ENCODE measurements at regions not wholly inside any gene's neighbourhood (a gene's known extent, or its start where the extent isn't known, plus 50 kb on each side); places are given as distances from the start of the nearest gene placed in this dataset.

- no peak for DNase-seq (ENCODE audit: low spot score, unreplicated experiment)
- H3K36me3 Mint-ChIP-seq (ENCODE audit: insufficient read depth), result no peaks in the 10 kb centered on the region
- TF ChIP-seq CTCF (IDR thresholded peaks at IDR 0.05; ENCODE audit: unreplicated experiment), result no peak
Measured at GRCh38 chr3:165568907-165569462, 268.2 kb downstream of the BCHE start.

GRCh38 chr3:165555785-165556184 lies 281.4 kb downstream of the BCHE start:
- H3K27ac Mint-ChIP-seq, result no peak overlapping the region
- H3K4me3 Mint-ChIP-seq (ENCODE audit: low read depth), result no peak overlapping the region
- H3K9me3 Mint-ChIP-seq (ENCODE audit: low read depth), result no peaks in the 10 kb centered on the region
- H3K27me3 Mint-ChIP-seq, result no peaks in the 10 kb centered on the region
- no peak for DNase-seq (ENCODE audit: low spot score, unreplicated experiment)
- H3K4me1 Mint-ChIP-seq (ENCODE audit: low read depth), result peaks cover 7% of the 10 kb centered on the region
- no peaks in the 10 kb centered on the region for H3K36me3 Mint-ChIP-seq (ENCODE audit: insufficient read depth)
- no peak for TF ChIP-seq CTCF (IDR thresholded peaks at IDR 0.05; ENCODE audit: unreplicated experiment)

More at GRCh38 chr3:165568907-165569462, 268.2 kb downstream of the BCHE start:
- Mint-ChIP-seq H3K27me3 (no peaks in the 10 kb centered on the region), H3K4me1 (ENCODE audit: low read depth) (peaks cover 2% of the 10 kb centered on the region), H3K27ac (no peak overlapping the region), H3K9me3 (ENCODE audit: low read depth) (peaks cover 4% of the 10 kb centered on the region), H3K4me3 (ENCODE audit: low read depth) (no peak overlapping the region)

GRCh38 chr3:165553371-165553770 lies 283.9 kb downstream of the BCHE start:
- no peak for DNase-seq (ENCODE audit: low spot score, unreplicated experiment)
- H3K4me1 Mint-ChIP-seq (ENCODE audit: low read depth), result peaks cover 4% of the 10 kb centered on the region

GRCh38 chr3:165549665-165550064 lies 287.6 kb downstream of the BCHE start:
- no peak for DNase-seq (ENCODE audit: low spot score, unreplicated experiment)
- Mint-ChIP-seq H3K4me1 (ENCODE audit: low read depth) (peaks cover 6% of the 10 kb centered on the region), H3K27me3 (no peaks in the 10 kb centered on the region), H3K36me3 (ENCODE audit: insufficient read depth) (no peaks in the 10 kb centered on the region), H3K4me3 (ENCODE audit: low read depth) (no peak overlapping the region), H3K9me3 (ENCODE audit: low read depth) (peaks cover 3% of the 10 kb centered on the region), H3K27ac (no peak overlapping the region)
- no peak for TF ChIP-seq CTCF (IDR thresholded peaks at IDR 0.05; ENCODE audit: unreplicated experiment)

More at GRCh38 chr3:165553371-165553770, 283.9 kb downstream of the BCHE start:
- no peaks in the 10 kb centered on the region for H3K9me3 Mint-ChIP-seq (ENCODE audit: low read depth)
- TF ChIP-seq CTCF (IDR thresholded peaks at IDR 0.05; ENCODE audit: unreplicated experiment), result no peak
- no peak overlapping the region for H3K4me3 Mint-ChIP-seq (ENCODE audit: low read depth)
- H3K36me3 Mint-ChIP-seq (ENCODE audit: insufficient read depth), result no peaks in the 10 kb centered on the region
- H3K27ac Mint-ChIP-seq, result no peak overlapping the region
- H3K27me3 Mint-ChIP-seq, result no peaks in the 10 kb centered on the region

GRCh38 chr3:165549037-165549436 lies 288.2 kb downstream of the BCHE start:
- DNase-seq (ENCODE audit: low spot score, unreplicated experiment), result no peak
- H3K4me3 Mint-ChIP-seq (ENCODE audit: low read depth), result no peak overlapping the region
- peaks cover 3% of the 10 kb centered on the region for H3K9me3 Mint-ChIP-seq (ENCODE audit: low read depth)
- no peak overlapping the region for H3K27ac Mint-ChIP-seq
- H3K36me3 Mint-ChIP-seq (ENCODE audit: insufficient read depth), result no peaks in the 10 kb centered on the region
- no peaks in the 10 kb centered on the region for H3K27me3 Mint-ChIP-seq
- no peak for TF ChIP-seq CTCF (IDR thresholded peaks at IDR 0.05; ENCODE audit: unreplicated experiment)
- peaks cover 6% of the 10 kb centered on the region for H3K4me1 Mint-ChIP-seq (ENCODE audit: low read depth)
